ENCODE measurements at regions not wholly inside any gene's neighbourhood (a gene's known extent, or its start where the extent isn't known, plus 50 kb on each side); places are given as distances from the start of the nearest gene placed in this dataset.

DNA sequence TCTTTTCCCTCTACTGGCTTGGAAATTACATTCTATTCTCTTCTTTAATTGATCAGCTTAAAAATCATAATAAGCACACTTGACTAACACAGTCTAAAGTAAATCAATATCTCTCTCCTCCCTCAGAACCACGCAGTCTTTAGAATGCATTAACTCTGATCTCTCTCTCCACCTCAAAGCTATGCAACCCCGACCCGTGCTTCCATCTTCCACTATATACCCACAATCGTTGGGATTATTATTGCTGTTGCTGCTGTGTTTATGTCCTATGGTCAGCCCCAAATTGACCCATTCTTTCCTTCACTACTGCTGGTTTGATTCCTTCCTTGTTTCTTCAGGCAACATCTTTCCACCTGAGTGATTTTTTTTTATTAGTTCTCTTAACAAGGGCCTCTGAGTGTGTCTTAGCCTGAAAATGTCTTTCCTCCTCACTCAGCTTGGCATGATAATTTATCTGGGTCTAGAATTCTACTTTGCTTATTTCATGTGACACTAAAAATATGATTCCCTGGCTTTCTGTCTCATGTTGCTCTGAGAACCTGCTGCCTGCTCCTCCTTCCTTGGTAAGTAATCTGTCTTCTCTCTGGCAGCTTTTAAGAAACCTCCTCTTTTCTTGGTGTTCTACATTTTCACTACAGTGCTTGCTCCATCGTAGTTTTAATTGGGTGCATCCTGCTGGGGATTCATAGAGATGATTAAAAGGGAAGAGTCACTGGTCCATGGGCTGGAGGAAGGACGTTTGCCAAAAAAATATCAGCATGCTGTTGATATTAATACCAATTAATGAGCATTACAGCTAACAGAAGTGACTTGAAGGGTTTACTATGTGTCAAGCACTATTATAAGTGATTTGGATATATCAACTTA lies 472.2 kb downstream of the MATN1 start:
- peaks cover 6% of the 10 kb centered on the region for H3F3A ChIP-seq (ENCODE audit: low read depth)
- H3K9me3 ChIP-seq (ENCODE audit: low read depth): no peaks in the 10 kb centered on the region
- H3K36me3 Mint-ChIP-seq: no peaks in the 10 kb centered on the region
- peaks cover 23% of the 10 kb centered on the region for H3K4me1 Mint-ChIP-seq
- H3K79me2 ChIP-seq (ENCODE audit: low read depth): no peaks in the 10 kb centered on the region
- no peak overlapping the region for H2AFZ ChIP-seq (replicated peaks)
- no peak overlapping the region for H3K4me3 ChIP-seq
- no peak for TF ChIP-seq EZH2phosphoT487 (IDR thresholded peaks at IDR 0.05)
- TF ChIP-seq, protein P1, sequence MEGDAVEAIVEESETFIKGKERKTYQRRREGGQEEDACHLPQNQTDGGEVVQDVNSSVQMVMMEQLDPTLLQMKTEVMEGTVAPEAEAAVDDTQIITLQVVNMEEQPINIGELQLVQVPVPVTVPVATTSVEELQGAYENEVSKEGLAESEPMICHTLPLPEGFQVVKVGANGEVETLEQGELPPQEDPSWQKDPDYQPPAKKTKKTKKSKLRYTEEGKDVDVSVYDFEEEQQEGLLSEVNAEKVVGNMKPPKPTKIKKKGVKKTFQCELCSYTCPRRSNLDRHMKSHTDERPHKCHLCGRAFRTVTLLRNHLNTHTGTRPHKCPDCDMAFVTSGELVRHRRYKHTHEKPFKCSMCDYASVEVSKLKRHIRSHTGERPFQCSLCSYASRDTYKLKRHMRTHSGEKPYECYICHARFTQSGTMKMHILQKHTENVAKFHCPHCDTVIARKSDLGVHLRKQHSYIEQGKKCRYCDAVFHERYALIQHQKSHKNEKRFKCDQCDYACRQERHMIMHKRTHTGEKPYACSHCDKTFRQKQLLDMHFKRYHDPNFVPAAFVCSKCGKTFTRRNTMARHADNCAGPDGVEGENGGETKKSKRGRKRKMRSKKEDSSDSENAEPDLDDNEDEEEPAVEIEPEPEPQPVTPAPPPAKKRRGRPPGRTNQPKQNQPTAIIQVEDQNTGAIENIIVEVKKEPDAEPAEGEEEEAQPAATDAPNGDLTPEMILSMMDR (IDR thresholded peaks at IDR 0.05): no peak
- TF ChIP-seq EZH2 (IDR thresholded peaks at IDR 0.05): no peak
- no peaks in the 10 kb centered on the region for H3K36me3 ChIP-seq
- peaks cover 26% of the 10 kb centered on the region for H3K4me1 ChIP-seq
- H3K9me3 Mint-ChIP-seq: no peaks in the 10 kb centered on the region
- peak overlapping the region; percentile 45 for H3K4me2 ChIP-seq
- H3K27me3 ChIP-seq: no peaks in the 10 kb centered on the region
- no peaks in the 10 kb centered on the region for H4K20me1 ChIP-seq (ENCODE audit: low read depth)
- no peak overlapping the region for H3K27ac ChIP-seq
- no peak for DNase-seq (ENCODE audit: low spot score)
- H3K4me3 Mint-ChIP-seq: no peak overlapping the region
- H3K9ac ChIP-seq: no peak overlapping the region
- no peak overlapping the region for H3K27ac Mint-ChIP-seq
- peaks cover 12% of the 10 kb centered on the region for H3K27me3 Mint-ChIP-seq (ENCODE audit: insufficient read depth, low read depth)

GRCh38 chr1:30250338-30250983 lies 472.9 kb downstream of the MATN1 start:
- DNase-seq (ENCODE audit: low spot score): no peak
- H4K20me1 ChIP-seq (ENCODE audit: low read depth): no peaks in the 10 kb centered on the region
- Mint-ChIP-seq H3K27ac (no peak overlapping the region), H3K4me3 (no peak overlapping the region), H3K27me3 (ENCODE audit: insufficient read depth, low read depth) (peaks cover 12% of the 10 kb centered on the region), H3K4me1 (peaks cover 23% of the 10 kb centered on the region), H3K36me3 (no peaks in the 10 kb centered on the region), H3K9me3 (no peaks in the 10 kb centered on the region)
- H3K79me2 ChIP-seq (ENCODE audit: low read depth): no peaks in the 10 kb centered on the region
- H3K27ac ChIP-seq: no peak overlapping the region
- H3K4me3 ChIP-seq: no peak overlapping the region
- TF ChIP-seq EZH2phosphoT487 (IDR thresholded peaks at IDR 0.05) (no peak), EZH2 (IDR thresholded peaks at IDR 0.05) (no peak)
- TF ChIP-seq, protein P1 (IDR thresholded peaks at IDR 0.05): no peak
- no peak overlapping the region for H2AFZ ChIP-seq (replicated peaks)
- H3K9me3 ChIP-seq (ENCODE audit: low read depth): no peaks in the 10 kb centered on the region
- H3K36me3 ChIP-seq: no peaks in the 10 kb centered on the region
- no peak overlapping the region for H3K9ac ChIP-seq
- peaks cover 10% of the 10 kb centered on the region for H3F3A ChIP-seq (ENCODE audit: low read depth)
- H3K27me3 ChIP-seq: no peaks in the 10 kb centered on the region
- H3K4me2 ChIP-seq: peak overlapping the region; percentile 45
- H3K4me1 ChIP-seq: peaks cover 31% of the 10 kb centered on the region

DNA sequence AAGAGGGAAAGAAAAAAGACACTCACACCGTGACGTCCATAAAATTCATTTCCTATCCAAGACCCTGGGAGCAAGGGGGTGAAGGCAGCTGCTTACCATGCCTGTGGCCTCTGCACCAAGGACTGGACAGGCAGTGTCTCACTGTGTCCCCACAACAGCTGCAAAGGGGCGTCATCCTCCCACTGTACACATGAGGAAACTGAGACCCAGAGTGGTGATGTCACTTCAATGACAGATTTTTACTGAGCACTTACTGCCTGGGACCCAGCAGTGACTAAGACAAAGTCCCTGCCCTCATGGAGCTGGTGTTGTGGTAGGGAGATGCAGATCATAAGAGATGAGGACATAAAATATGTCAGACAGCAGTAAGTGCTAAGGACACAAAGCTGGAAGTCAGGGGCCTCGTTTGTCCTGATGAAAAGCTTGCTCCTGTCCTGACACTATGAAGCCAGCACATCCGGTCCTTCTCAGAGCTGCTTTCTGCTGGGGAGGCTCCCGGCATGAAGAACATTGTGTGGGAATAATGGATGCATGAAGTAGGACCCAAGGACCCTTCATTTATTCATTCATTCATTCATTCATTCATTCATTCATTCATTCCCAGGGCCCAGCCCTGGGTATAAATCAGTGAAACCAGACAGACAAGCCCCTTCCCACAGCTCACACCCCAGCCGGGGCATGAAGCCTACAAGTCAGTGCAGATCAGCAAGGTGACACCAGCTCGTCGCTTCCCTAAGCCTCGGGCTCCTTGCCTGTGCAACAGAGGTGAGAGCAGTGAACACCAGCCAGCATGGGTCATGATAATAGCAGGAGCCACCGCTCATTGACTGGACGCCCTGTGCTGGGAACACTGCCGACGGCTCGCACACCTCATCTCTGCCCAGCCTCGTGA lies 473.7 kb downstream of the MATN1 start:
- peaks cover 26% of the 10 kb centered on the region for H3K4me1 Mint-ChIP-seq
- H3K9me3 Mint-ChIP-seq: no peaks in the 10 kb centered on the region
- Histone ChIP-seq H2AFZ (replicated peaks) (no peak overlapping the region), H4K20me1 (ENCODE audit: low read depth) (no peaks in the 10 kb centered on the region), H3K79me2 (ENCODE audit: low read depth) (no peaks in the 10 kb centered on the region), H3K27ac (no peak overlapping the region), H3K4me1 (peaks cover 31% of the 10 kb centered on the region), H3K9ac (no peak overlapping the region), H3F3A (ENCODE audit: low read depth) (peaks cover 10% of the 10 kb centered on the region), H3K4me2 (no peak overlapping the region), H3K27me3 (no peaks in the 10 kb centered on the region), H3K4me3 (no peak overlapping the region), H3K36me3 (no peaks in the 10 kb centered on the region), H3K9me3 (ENCODE audit: low read depth) (no peaks in the 10 kb centered on the region)
- TF ChIP-seq EZH2phosphoT487 (IDR thresholded peaks at IDR 0.05): no peak
- TF ChIP-seq, protein P1 (IDR thresholded peaks at IDR 0.05): no peak
- TF ChIP-seq EZH2 (IDR thresholded peaks at IDR 0.05): no peak
- H3K36me3 Mint-ChIP-seq: no peaks in the 10 kb centered on the region
- DNase-seq (ENCODE audit: low spot score): no peak
- peaks cover 12% of the 10 kb centered on the region for H3K27me3 Mint-ChIP-seq (ENCODE audit: insufficient read depth, low read depth)
- no peak overlapping the region for H3K27ac Mint-ChIP-seq
- no peak overlapping the region for H3K4me3 Mint-ChIP-seq

Measured in neural progenitor cell (in vitro differentiated cells).